GM12865 (cell line): ENCODE measurements at regions not wholly inside any gene's neighbourhood (a gene's known extent, or its start where the extent isn't known, plus 50 kb on each side); places are given as distances from the start of the nearest gene placed in this dataset.

Experiments
- DNase-seq: peaks from one replicate; pipeline ENCODE4 v3.0.0; 2010; ENCODE audit warnings: low read depth
- H3K4me3 ChIP-seq: 2 replicates; pipeline ENCODE4 v1.5.1; 2011; ENCODE audit warnings: mild to moderate bottlenecking, low read depth, low read length, control low read depth
- CTCF ChIP-seq: IDR thresholded peaks from 2 replicates; pipeline ENCODE4 v1.5.1; 2011; ENCODE audit warnings: low read length, control low read depth, low read depth, inconsistent platforms; ENCODE audit not compliant: insufficient read depth; ENCODE audit errors: missing control alignments

- no peak overlapping the region for H3K4me3 ChIP-seq
- DNase-seq: no peak
- no peak for TF ChIP-seq CTCF
These were observed 626.8 kb downstream of the TBC1D22A start for GRCh38 chr22:47389201-47389600.

GRCh38 chr22:47388778-47389177, 626.3 kb downstream of the TBC1D22A start:
- TF ChIP-seq CTCF: no peak
- H3K4me3 ChIP-seq: no peak overlapping the region
- DNase-seq: no peak

- DNase-seq: no peak
- TF ChIP-seq CTCF: no peak
- H3K4me3 ChIP-seq: no peak overlapping the region
These were observed 625.9 kb downstream of the TBC1D22A start for GRCh38 chr22:47388331-47388730.

- TF ChIP-seq CTCF: no peak
These were observed 624.5 kb downstream of the TBC1D22A start for GRCh38 chr22:47386812-47387510.

GRCh38 chr22:47384977-47385376, 622.5 kb downstream of the TBC1D22A start:
- H3K4me3 ChIP-seq: no peak overlapping the region
- DNase-seq: no peak
- TF ChIP-seq CTCF: no peak

More at GRCh38 chr22:47386812-47387510, 624.5 kb downstream of the TBC1D22A start:
- DNase-seq: no peak
- no peak overlapping the region for H3K4me3 ChIP-seq

GRCh38 chr22:47382164-47382890, 619.9 kb downstream of the TBC1D22A start:
- H3K4me3 ChIP-seq: no peak overlapping the region
- no peak for TF ChIP-seq CTCF
- no peak for DNase-seq
